ENCODE measurements at regions not wholly inside any gene's neighbourhood (a gene's known extent, or its start where the extent isn't known, plus 50 kb on each side); places are given as distances from the start of the nearest gene placed in this dataset.

DNA sequence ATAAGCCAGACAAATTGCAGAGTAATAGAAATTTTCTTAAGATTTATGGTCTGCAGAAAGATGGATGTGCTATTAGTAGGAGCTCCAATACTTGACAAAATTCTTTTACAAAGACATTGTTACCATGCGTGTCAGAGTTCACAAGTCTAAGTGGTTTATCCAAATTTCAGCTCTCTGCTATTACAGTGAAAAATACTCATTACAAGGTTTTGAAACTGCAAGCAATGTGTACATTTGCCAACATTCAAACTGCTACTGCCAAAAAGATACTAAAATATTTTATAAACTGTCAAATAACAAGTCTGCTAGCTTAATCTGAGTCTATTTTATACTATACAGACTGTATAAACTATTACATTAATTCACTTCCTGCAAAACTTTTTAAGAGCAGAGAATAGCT is 1341.5 kb upstream of the ACVR2A start:
- no peak for DNase-seq (ENCODE audit: low read depth in 3 of 3)

DNA sequence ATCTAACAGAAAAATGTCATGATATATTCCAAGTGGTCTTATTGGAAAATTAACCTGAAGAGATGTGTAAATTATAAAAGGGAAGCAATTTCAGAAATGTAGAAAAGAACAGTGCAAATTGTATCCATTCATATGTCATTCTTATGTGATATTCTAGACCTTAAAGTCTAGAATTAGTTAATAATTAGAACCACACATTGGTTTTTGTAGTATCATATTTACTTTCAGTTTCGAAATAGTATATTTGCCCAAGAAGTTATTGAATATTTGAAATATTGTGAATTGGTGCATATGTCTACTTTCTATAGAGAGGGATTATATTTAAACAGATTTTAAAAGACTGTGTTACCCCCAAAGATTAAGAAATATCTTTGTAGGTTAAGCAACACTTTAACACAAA is 1348.6 kb upstream of the ACVR2A start:
- no peak for DNase-seq (ENCODE audit: low read depth in 3 of 3)

DNA sequence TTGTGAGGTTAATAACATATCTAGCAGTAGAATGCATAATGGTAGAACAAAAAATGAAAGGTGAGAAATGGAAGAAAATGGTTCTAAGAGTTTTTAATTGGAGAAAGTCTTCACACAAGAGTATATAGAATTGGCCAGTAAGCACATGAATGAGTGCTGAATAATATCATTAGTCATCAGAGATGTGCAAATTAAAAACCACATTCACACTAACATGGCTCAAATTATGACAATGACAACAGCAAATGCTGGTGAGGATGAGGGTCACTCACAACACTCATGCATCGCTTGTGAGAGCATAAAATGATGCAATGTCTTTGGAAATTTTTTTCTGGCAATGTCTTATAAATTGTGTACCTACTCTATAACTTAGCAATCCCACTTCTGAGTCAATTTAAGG is 1355.4 kb upstream of the ACVR2A start:
- DNase-seq (ENCODE audit: low read depth in 3 of 3): no peak

DNA sequence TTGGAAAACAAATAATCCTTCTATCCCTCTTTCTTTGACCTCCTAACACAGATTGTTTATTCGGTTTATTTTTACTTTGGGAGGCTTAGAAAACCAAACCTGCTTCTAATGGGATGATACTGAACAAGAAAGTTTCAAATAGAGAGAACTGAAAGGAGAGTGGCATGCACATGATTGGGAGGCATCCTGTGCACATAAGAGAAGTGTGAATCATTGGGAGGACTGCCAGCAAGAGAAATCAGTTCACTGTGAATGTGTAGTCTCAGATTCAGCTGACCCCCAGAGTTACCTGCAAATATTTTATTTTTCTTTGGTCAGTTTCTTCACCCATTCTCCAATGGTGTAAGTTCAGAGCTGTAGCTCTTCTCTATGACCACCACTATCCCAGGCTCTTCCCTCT is 1363.2 kb upstream of the ACVR2A start:
- no peak for DNase-seq (ENCODE audit: low read depth in 3 of 3)

DNA sequence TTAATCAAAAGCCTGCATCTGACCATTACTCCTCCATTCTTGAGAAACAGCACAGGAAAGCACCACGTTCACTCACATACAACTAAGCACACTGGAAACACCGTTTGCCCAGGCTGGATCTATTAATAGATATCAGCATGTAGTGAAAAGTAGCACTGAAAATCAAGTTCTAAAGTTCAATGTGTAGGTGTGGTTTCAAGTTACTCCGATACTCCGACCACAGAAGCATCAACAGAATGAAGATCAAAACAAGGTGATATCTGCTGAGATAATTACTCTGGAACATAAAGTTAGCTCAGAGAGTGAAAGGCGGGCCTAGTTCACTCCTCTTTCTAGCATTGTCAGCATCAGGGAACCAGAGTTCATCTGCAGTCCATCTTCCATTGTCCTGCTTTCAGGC is 1367.4 kb upstream of the ACVR2A start:
- no peak for DNase-seq (ENCODE audit: low read depth in 3 of 3)

DNA sequence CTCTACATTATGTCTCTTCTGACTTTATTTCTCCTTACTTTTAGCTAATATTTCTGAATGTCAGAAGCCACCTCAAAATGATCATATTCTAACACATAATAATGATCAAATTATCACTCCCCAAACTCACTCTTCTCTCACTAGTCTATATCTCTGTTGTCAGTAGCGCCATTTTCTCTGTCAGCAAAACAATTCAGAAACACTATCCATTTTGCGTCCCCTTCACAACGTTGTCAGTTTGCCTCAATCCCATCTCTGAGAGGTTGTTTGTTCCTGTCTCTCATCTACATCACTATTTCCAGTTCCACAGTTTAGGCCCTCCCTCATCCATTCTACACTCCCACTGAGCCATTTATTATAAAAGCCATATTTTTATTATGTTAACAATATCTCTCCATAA is 1376.3 kb upstream of the ACVR2A start:
- no peak for DNase-seq (ENCODE audit: low read depth in 3 of 3)

DNA sequence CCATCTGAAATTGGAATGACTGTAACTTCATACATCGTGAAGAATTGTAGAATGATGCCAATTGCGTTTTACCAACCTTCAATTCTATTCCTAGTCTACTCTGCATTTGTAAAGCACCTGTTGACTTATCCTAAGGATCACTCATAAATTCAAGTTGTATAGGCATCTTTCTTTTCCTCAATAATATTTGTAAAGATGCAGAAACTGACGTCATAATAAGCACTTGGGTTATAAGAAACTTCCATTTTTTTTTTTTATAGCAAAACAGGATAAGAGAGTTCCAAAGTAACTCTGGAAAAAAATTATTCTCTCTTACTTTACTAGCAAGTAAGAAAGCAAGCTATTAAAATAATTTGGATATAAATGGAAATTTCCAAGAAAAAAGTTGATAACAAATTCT is 1377.4 kb upstream of the ACVR2A start:
- no peak for DNase-seq (ENCODE audit: low read depth in 3 of 3)

DNA sequence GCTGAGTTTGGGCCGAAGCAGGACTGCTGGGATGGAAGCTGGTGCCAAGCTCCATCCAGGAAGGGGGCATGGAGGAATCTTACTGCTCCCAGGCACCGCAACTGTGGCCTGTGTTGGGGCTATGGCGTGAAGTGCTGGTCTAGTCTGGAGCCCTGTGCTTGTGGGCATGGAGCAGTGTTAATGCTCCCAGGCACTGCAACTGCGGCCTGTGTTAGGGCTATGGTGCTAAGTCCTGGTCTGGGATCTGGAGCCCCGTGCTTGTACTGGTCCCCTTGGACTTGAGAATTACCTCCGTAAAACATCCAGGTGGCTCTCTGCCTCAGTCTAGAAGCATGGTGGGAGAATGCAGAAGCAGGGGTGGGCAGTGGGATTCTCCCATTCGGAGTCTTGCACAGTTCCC is 1379.4 kb upstream of the ACVR2A start:
- no peak for DNase-seq (ENCODE audit: low read depth in 3 of 3)

DNA sequence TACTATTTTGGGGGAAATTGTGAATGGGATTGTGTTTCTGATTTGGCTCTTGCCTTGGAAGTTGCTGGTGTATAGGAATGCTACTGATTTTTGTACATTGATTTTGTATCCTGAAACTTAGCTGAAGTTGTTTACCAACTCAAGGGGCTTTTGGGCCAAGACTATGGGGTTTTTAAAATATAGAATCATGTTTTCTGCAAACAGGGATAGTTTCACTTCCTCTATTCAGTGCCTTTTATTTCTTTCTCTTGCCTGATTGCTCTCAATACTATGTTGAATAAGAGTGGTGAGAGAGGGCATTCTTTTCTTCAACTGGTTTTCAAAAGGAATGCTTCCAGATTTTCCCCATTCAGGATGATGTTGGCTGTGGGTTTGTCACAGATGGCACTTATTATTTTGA is 1383.8 kb upstream of the ACVR2A start:
- DNase-seq (ENCODE audit: low read depth in 3 of 3): no peak

DNA sequence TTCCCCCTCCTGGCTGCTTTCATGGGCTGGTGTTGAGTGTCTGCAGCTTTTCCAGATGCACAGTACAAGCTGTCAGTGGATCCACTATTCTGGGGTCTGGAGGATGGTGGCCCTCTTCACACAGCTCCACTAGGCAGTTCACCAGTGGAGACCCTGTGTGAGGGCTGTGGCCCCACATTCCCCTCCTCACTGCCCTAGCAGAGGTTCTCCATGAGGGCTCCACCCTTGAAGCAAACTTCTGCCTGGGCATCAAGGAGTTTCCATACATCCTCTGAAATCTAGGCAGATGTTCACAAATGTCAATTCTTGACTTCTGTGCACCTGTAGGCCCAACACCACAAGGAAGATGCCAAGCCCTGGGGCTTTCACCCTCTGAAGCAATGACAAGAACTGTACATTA is 1386.2 kb upstream of the ACVR2A start:
- DNase-seq (ENCODE audit: low read depth in 3 of 3): no peak

DNA sequence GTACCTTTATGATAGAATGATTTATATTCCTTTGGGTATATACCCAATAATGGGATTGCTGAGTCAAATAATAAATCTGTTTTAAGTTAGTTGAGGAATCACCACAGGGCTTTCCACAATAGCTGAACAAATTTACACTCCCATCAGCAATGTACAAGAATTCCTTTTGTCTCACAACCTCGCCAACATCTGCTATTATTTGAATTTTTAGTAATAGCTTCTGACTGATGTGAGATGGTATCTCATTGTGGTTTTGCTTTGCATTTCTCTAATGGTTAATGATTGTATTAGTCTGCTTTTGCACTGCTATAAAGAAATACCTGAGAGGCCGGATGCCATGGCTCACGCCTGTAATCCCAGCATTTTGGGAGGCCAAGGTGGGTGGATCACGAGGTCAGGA is 1387.6 kb upstream of the ACVR2A start:
- no peak for DNase-seq (ENCODE audit: low read depth in 3 of 3)

DNA sequence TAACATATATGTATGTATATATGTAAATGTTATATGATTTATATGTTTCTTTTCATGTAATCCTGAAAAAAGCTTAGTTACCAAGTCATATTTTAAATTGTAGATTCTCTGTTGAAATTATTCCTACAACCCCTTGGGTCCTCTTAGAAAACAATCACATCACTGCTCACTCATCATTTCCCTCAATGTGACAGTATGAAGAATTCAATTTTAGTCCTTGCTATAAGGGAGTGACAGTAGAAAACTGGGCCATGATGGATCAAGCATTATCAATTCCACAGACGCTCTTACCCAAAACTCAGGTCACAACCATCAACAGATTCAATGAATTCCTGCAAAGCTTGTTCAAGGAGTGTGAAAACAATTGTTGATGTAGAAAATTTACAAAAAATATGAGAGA is 1389.5 kb upstream of the ACVR2A start:
- no peak for DNase-seq (ENCODE audit: low read depth in 3 of 3)

DNA sequence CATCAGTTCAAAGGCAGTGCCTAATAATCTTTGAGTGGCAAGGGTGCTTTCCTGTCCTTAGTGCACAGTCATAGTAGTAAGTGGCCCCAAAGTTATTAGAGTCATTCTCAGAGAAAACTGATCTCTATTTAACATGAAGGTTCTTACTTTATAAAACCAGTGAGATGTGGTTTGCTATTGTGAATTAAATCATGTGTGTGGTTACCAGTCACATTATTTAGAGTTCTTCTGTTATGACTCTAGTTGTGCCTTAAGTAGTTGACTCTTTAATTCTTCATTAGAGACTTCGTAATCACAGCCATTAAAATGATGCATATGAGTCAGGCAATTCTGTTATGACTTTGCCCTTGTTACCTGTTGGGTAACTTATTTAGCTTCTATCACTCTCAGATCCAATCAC is 1392.9 kb upstream of the ACVR2A start:
- no peak for DNase-seq (ENCODE audit: low read depth in 3 of 3)

DNA sequence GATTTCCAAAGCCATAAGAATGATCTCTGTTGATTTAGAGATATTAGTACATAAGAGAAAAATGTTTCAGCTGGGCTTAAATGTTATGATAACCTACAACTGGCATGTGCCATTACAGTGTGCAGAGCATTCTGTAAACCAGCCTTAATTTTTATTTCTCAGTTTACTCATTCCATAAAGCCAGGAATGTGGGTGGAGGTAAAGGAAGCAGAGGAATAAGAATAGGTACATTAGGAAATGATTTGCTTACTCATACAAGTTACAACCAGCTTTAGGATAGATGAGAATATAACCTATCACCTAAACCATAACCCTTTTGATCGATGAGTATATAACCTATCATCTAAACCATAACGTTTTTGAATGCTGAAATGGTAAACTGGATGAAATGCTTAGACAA is 1394.7 kb upstream of the ACVR2A start:
- DNase-seq (ENCODE audit: low read depth in 3 of 3): no peak

DNA sequence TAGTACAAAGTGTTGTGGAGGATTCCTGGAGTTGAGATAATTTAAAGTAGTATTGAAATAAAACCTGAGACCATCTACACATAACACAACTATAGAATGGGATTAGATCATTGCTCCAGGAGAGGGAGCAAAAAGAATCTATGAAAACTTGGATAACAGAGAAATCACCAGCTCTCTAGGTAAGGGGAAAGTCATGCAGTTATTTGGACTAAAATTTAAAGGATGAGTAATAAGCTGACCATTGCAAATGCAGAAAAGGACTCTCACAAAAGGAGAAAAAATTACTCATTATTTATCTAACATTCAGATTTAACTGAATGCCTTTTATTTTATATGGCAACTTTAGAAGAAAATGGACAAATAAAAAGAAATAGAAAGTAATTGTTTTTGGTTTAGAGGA is 1399.8 kb upstream of the ACVR2A start:
- DNase-seq (ENCODE audit: low read depth in 3 of 3): no peak

DNA sequence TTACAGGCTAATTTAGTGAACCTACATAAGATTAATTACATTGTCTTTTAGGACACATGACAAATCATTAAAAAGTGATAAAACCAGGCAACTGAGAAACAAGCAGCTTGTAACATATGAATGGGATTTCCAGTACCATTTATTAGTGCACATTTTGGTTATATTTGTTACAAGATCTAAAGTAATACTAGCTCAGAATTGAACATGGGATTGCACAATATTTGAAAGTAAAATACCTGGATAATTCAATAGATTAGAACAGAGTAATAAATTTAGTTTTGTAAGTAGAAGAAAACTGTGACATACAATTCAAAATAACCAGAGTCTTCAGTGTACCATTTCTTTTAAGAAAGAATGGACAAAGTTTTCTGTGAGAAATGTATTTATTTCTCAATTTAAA is 1400.7 kb upstream of the ACVR2A start:
- no peak for DNase-seq (ENCODE audit: low read depth in 3 of 3)

DNA sequence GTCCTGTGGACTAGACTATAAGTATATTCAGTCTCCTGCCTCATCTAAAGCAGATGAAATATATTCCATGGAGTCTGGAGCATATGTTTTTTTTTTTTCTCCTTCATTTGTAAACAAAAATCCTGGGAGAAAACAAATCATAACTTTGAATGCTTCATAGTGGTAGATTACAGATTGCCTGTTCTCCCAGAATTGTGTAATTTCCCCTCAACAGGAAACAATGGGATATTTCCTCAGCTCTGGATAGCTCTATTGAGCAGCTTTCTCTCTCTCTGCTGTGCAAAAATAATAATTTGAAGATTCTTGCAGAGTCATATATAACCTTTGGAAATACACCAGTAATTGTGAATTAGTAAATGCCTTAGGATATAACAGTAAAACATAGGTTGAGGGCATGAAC is 1406.6 kb upstream of the ACVR2A start:
- DNase-seq (ENCODE audit: low read depth in 3 of 3): no peak

DNA sequence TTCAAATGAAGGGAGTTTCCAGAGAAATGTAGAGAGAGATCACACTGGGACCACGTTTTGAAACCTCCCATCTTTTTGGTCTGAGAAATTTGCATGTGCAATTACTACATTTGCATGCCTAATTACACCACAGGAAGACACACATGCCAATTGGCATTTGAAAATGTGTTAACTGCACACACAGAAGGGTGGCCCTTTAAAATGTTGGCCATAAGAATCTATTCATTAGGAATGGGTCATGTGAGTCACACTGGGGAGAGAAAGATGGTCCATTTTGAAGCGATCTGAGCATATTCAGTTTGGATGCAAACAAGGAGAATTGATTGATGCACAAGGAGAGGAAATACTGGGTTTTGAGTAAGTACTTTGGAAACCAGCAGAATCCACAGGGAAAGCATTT is 1407.1 kb upstream of the ACVR2A start:
- no peak for DNase-seq (ENCODE audit: low read depth in 3 of 3)

DNA sequence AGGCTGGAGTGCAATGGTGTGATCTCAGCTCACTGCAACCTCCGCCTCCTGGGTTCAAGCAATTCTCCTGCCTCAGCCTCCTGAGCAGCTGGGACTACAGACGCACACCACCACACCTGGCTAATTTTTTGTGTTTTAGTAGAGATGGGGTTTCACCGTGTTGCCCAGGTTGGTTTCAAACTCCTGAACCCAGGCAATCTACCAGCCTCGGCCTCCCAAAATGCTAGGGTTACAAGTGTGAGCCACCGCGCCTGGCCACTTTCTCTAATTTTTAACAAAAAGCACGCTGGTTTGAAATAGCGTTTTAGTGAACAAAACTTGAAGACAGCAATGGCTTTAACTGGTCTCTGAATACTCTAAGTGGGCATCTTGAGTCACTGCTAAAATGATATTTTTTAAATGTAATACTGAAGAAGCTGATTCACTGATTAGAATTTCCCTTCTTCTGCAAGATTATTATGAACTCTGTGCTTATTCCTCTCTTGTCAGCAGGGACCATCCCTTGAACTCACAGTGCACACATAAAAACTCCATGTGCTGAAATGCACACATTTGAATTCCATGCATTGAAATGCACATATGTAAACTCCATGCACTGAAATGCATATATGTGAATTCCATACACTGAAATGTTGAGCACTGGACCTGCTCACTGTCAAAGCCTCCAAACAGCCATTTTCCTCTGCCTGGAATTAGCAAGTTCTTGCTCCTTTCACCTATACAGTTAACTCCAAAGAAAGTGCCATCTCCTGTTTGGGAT is 1411.5 kb upstream of the ACVR2A start:
- no peak for DNase-seq (ENCODE audit: low read depth in 3 of 3)

DNA sequence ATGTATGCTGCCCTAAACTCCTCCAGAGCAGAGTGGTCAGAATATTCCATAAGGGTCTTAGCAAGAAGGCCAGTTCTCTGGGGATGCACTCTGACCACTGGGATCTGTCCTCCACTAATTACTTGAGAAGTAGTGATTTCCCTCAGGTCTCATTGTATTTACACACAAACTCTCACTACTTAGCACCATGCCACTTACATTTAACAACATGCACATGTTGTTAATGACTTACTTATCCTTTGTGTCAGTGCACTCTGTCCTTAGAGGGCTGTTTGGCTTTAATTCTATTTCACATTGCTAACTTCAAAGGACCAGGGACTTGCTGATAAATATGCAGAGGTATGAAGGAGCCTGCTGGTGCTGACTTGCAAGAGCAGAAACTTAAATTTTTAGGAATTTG is 1415.5 kb upstream of the ACVR2A start:
- no peak for DNase-seq (ENCODE audit: low read depth in 3 of 3)

DNA sequence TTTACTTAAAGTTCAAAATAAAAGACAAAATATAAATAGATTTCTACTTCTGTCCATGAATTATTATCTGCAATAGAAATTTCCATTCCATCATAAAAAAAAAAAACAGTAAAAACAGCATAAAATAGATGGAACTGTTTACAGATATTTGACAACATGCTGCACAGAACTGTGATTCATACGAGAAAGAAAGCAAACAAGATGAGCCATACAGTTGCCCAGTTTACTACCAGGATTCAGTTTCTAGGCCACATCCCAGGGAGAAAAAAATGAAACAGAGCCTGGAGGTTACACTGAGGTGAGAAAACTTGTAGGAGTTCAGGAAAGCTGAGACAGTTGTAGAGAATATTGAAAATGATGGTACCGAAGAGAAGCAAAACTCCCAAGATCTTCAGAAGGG is 1426.9 kb upstream of the ACVR2A start:
- DNase-seq (ENCODE audit: low read depth in 3 of 3): no peak

DNA sequence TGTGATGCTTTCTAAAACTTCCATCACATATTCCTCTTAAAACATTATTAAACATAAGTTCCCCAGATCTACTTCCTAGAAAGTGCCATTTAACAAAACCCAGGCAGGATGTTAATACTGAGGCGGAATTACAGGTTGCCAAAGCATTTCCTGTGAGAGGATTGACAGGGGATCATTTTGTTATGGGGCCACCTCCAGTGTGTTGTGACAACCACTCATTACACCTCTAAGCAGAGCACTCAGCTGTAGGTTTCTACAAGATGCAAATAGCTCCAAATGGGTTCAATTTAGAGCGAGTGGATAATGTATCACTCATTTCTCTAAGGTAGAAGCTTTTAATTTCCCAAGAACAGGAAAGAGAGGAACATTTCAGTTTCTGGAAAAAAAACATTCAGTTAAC is 1429.5 kb upstream of the ACVR2A start:
- no peak for DNase-seq (ENCODE audit: low read depth in 3 of 3)

DNA sequence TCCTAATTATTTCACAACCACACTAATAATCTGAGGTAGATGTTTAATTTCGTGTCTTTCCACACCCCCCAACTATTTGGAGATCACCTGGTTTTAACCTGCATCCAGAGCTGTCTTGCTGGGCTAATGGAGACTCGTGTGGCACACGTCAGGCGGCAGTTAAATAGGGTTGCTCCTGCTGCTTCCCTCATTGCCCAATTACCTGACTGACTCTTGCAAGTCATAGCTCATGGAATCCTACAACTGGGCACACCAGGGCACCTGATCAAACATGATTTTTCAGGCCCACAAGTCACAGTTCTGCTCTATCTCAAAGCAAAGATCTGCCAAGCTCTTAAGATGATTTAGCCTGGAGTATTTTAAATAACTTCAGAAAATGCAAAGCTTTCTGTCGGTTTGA is 1430.4 kb upstream of the ACVR2A start:
- DNase-seq (ENCODE audit: low read depth in 3 of 3): no peak

DNA sequence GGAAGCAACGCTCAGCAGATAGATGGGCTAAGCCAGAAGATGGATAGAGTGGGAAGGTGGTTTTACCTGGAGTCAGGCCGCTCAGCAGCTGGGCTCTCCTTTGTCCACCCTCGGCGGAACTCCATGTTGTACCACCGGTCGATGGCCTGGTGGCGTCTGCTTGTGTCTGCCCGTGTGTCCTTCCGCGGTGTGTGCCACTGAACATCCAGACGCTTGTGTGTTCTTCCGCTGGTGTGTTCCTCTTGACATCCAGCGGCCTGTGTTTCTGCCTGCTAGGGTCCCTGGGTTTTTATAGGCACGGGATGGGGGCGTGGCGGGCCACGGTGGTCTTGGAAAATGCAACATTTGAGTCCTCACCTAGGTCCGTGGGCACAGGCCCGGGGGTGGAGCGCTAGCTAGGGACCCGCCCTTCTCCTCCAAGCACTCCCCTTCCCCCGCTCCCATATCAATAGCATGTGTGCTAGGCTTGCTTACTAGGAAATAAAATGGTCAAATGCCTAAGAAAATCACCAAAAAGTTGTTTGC is 1431.7 kb upstream of the ACVR2A start:
- DNase-seq (ENCODE audit: low read depth in 3 of 3): no peak
